AG04449 (cell line): ENCODE measurements at regions not wholly inside any gene's neighbourhood (a gene's known extent, or its start where the extent isn't known, plus 50 kb on each side); places are given as distances from the start of the nearest gene placed in this dataset.

Source experiments
- CTCF ChIA-PET: fragments of 350-600 bp; formaldehyde crosslinking; extraction: SDS; loops from one replicate; lab custom pipeline; 2021; ENCODE audit warnings: antibody characterized with exemption; lab: Yijun Ruan, JAX
- POLR2A ChIA-PET: fragments of 400-600, 350-600 bp; formaldehyde crosslinking; extraction: SDS; loops from one replicate; lab custom pipeline; 2020; ENCODE audit warnings: antibody characterized with exemption, inconsistent platforms; lab: Yijun Ruan, JAX
- DNase-seq: peaks from one replicate; pipeline ENCODE4 v3.0.0-alpha.2; 2010; ENCODE audit warnings: low read depth, low spot score
- H3K4me3 ChIP-seq: 2 replicates; pipeline ENCODE4 v1.5.1; 2011; ENCODE audit warnings: low read depth, mild to moderate bottlenecking, control low read depth, low read length
- TF ChIP-seq, protein P1 (sequence below): IDR thresholded peaks from one replicate; pipeline ENCODE4 v1.5.1; 2011; ENCODE audit warnings: mild to moderate bottlenecking, moderate library complexity, low read length, control low read depth, inconsistent platforms; ENCODE audit not compliant: insufficient read depth; ENCODE audit errors: missing control alignments

DNA sequence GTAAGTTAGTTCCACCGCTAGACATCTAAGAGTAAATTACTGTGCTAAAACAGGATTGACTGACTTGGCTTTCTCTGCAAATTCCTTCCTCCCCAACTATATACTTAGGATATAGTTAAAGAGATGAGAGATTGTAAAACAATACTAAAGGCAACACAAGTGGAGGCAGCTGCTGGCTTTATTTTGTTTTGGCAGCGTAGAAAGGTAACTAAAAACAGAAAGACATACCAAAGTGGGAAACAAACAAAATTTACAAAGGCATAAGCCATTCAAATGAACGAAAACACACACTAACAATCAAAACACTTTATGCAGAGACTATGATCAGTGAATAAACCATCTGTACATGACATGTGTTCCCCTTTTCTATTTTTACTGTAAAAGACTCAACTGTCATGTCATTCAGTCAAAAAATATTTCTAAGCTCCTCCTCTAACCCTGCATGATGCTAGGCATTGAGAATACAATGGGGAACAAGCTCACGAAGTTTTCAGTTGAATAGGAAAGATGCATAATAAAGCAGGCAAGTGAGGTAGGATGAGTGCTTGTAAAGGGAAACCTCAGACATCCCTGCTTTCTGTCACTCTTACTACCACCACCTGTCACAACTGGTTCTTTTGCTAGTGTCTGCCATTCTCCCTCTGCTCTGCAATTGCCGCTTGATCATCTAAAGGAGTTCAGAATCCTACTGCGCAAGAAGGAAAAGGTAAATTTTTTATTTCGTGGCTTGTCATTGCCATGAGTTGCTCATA lies 64.2 kb upstream of the COL1A2 start:
- POLR2A ChIA-PET: no interaction called here
- TF ChIP-seq, protein P1, sequence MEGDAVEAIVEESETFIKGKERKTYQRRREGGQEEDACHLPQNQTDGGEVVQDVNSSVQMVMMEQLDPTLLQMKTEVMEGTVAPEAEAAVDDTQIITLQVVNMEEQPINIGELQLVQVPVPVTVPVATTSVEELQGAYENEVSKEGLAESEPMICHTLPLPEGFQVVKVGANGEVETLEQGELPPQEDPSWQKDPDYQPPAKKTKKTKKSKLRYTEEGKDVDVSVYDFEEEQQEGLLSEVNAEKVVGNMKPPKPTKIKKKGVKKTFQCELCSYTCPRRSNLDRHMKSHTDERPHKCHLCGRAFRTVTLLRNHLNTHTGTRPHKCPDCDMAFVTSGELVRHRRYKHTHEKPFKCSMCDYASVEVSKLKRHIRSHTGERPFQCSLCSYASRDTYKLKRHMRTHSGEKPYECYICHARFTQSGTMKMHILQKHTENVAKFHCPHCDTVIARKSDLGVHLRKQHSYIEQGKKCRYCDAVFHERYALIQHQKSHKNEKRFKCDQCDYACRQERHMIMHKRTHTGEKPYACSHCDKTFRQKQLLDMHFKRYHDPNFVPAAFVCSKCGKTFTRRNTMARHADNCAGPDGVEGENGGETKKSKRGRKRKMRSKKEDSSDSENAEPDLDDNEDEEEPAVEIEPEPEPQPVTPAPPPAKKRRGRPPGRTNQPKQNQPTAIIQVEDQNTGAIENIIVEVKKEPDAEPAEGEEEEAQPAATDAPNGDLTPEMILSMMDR: no peak
- H3K4me3 ChIP-seq: no peak overlapping the region
- no peak for DNase-seq
- CTCF ChIA-PET: interaction anchor here (0.9 kb wide), 1 partner anchor 8 kb away, joined by 3 read pairs; no protein-coding TSS in a partner anchor

DNA sequence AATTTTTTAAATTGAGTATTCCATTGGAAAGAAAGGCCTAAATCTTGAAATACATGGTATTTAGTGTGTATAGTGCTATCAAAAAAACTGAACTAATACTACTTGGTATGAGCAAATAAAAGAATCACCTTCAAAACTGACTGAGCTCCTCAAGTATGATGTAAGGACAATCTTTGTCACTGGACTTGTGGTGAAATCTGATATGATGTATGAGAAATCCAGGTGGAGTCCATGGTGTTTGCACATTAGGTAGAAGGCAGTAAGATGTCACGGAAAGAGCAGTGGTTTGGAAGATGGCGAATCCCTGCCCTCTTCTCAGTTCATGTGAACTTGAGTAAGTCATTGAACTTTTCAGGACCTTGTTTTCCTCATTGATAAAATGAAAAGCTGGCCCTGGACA lies 62.1 kb upstream of the COL1A2 start:
- POLR2A ChIA-PET: interaction anchor here (0.6 to 2.2 kb wide), 2 partner anchors 37 to 62 kb away, joined by 3 to 10 read pairs; partner anchors contain the start of gene COL1A2
- H3K4me3 ChIP-seq: no peak overlapping the region
- DNase-seq: no peak
- TF ChIP-seq, protein P1: no peak
- CTCF ChIA-PET: no interaction called here

DNA sequence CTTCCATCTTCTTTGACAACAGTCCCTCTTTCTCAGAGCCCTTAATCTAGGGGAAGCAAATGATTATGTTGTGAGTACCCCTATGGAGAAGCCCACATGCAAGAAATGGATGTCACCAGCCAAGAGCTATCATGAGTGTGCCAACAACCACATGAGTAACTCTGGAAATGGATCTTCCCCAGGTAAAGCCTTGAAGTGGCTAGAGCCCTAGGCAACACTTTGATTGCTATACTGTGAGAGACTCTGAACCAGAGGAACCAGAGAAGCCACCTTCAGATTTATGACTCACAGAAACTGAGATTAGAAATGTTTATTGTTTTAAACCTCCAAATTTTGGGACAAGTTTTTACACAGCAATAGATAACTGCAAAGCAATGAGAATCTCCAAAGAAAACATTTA lies 60.9 kb upstream of the COL1A2 start:
- H3K4me3 ChIP-seq: no peak overlapping the region
- DNase-seq: no peak
- ChIA-PET CTCF (interaction anchor here (0.9 kb wide), 1 partner anchor 44 kb away, joined by 4 read pairs; no protein-coding TSS in a partner anchor), POLR2A (interaction anchor here (2.2 kb wide), 1 partner anchor 61 kb away, joined by 10 read pairs; the partner anchor contains the start of gene COL1A2)
- TF ChIP-seq, protein P1: no peak

DNA sequence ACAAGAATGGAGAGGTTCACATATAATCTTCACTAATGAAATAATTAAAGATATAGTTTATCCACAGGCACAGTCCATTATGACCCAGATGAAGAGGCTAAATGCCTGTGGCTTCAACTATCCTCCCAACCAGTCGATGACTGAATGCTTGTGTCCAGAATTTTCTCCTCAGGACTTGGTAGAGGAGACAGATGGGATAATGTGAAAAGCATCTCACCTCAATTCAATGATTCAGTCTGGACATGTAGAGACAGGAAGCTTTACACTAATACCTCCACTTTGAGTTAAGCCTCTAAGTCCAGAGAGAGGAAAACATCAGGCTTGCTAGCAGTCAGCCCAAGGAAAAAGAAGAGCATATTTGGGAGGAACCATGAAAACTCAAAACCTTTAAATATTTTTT lies 59.1 kb upstream of the COL1A2 start:
- CTCF ChIA-PET: no interaction called here
- DNase-seq: no peak
- no peak overlapping the region for H3K4me3 ChIP-seq
- TF ChIP-seq, protein P1: no peak
- POLR2A ChIA-PET: interaction anchor here (0.9 to 1.1 kb wide), 2 partner anchors 33 to 35 kb away, joined by 3 read pairs; no protein-coding TSS in a partner anchor

DNA sequence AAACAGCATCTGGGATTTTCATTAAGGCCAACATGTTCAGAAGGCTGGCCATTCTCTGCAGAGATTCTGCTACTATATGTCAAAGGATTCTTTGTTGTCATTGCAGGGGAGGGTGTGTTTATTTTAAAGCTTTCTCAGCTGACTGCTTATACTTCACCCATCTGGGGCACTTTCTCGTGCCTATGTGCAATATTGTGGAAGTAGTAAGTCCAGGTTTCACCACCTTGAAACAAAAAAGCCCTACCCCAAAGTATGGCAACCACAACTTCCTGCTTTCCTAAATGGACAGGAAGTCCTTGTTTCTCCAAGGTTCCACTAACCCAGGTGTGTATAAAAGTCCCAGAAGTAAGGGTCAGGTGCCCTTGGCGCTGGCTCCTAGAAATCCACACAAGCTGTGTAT lies 58.7 kb upstream of the COL1A2 start:
- no peak for DNase-seq
- ChIA-PET POLR2A (interaction anchor here (0.9 to 1.1 kb wide), 2 partner anchors 32 to 35 kb away, joined by 3 read pairs; no protein-coding TSS in a partner anchor), CTCF (interaction anchor here (0.9 kb wide), 1 partner anchor 40 kb away, joined by 3 read pairs; no protein-coding TSS in a partner anchor)
- TF ChIP-seq, protein P1: no peak
- H3K4me3 ChIP-seq: no peak overlapping the region

DNA sequence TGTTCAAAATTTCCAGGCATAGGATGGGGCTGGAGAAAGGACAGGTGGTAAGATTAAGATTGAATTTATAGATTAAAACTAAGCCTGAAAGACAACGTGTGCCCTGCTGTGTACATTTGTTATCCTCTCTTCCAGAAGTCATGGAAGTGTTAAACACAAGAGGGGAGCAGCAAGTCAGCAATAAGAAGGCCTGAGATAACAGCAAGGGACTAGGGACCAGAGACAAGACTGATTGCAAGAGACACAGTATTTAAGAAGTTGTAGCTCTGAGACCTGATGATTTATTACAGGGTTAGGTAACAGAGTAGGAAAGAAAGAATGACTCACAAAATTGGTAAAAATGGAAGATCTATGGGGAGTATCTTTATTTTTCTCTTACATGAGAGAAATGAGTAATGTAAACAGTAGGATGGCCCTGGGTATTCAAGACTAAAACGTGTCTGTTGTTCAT lies 55.7 kb upstream of the COL1A2 start:
- TF ChIP-seq, protein P1: no peak
- no peak for DNase-seq
- no peak overlapping the region for H3K4me3 ChIP-seq
- ChIA-PET CTCF (interaction anchor here (1.3 kb wide), 1 partner anchor 56 kb away, joined by 3 read pairs; the partner anchor contains the start of gene COL1A2), POLR2A (interaction anchor here (0.6 to 1.9 kb wide), 4 partner anchors 36 to 56 kb away, joined by 3 to 7 read pairs (median 6); partner anchors contain the start of gene COL1A2)
